ENCODE measurements at regions not wholly inside any gene's neighbourhood (a gene's known extent, or its start where the extent isn't known, plus 50 kb on each side); places are given as distances from the start of the nearest gene placed in this dataset.
"Not testable (repeated sequence)": the region's sequence is repeated elsewhere in the genome, so short reads cannot be mapped to it uniquely, and the experiment has no call there.

GRCh38 chr12:131434208-131435125 lies 276.4 kb upstream of the SFSWAP start:
- no peaks in the 10 kb centered on the region for H3K9me3 ChIP-seq
- TF ChIP-seq POLR2A (IDR thresholded peaks at IDR 0.05): no peak
- TF ChIP-seq, protein P1, sequence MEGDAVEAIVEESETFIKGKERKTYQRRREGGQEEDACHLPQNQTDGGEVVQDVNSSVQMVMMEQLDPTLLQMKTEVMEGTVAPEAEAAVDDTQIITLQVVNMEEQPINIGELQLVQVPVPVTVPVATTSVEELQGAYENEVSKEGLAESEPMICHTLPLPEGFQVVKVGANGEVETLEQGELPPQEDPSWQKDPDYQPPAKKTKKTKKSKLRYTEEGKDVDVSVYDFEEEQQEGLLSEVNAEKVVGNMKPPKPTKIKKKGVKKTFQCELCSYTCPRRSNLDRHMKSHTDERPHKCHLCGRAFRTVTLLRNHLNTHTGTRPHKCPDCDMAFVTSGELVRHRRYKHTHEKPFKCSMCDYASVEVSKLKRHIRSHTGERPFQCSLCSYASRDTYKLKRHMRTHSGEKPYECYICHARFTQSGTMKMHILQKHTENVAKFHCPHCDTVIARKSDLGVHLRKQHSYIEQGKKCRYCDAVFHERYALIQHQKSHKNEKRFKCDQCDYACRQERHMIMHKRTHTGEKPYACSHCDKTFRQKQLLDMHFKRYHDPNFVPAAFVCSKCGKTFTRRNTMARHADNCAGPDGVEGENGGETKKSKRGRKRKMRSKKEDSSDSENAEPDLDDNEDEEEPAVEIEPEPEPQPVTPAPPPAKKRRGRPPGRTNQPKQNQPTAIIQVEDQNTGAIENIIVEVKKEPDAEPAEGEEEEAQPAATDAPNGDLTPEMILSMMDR (IDR thresholded peaks at IDR 0.05): no peak
- no peaks in the 10 kb centered on the region for H3K4me1 ChIP-seq
- H3K36me3 ChIP-seq: no peaks in the 10 kb centered on the region
- no peak overlapping the region for H3K27ac ChIP-seq
- DNase-seq: no peak
- H3K27me3 ChIP-seq: no peaks in the 10 kb centered on the region
- no peak overlapping the region for H3K4me3 ChIP-seq

GRCh38 chr12:131436922-131437705 lies 273.8 kb upstream of the SFSWAP start:
- Histone ChIP-seq H3K27ac (no peak overlapping the region), H3K4me3 (no peak overlapping the region), H3K4me1 (no peaks in the 10 kb centered on the region), H3K36me3 (no peaks in the 10 kb centered on the region), H3K27me3 (no peaks in the 10 kb centered on the region), H3K9me3 (no peaks in the 10 kb centered on the region)
- TF ChIP-seq, protein P1 (IDR thresholded peaks at IDR 0.05): no peak
- TF ChIP-seq POLR2A (IDR thresholded peaks at IDR 0.05): no peak
- DNase-seq: no peak

- Histone ChIP-seq H3K27ac (no peak overlapping the region), H3K4me3 (no peak overlapping the region), H3K9me3 (no peaks in the 10 kb centered on the region), H3K36me3 (no peaks in the 10 kb centered on the region), H3K27me3 (no peaks in the 10 kb centered on the region), H3K4me1 (no peaks in the 10 kb centered on the region)
- no peak for DNase-seq
- TF ChIP-seq POLR2A (IDR thresholded peaks at IDR 0.05): no peak
- TF ChIP-seq, protein P1 (IDR thresholded peaks at IDR 0.05): no peak
These were observed 273.0 kb upstream of the SFSWAP start for GRCh38 chr12:131437706-131438492.

- not testable (repeated sequence) for H3K27me3 ChIP-seq, H3K36me3 ChIP-seq, H3K9me3 ChIP-seq, H3K27ac ChIP-seq, H3K4me3 ChIP-seq, DNase-seq, H3K4me1 ChIP-seq
These were observed 272.4 kb upstream of the SFSWAP start for GRCh38 chr12:131438493-131438835.

GRCh38 chr12:131438881-131439280 lies 272.0 kb upstream of the SFSWAP start:
- Histone ChIP-seq H3K36me3 (no peaks in the 10 kb centered on the region), H3K27ac (no peak overlapping the region), H3K4me3 (no peak overlapping the region), H3K9me3 (no peaks in the 10 kb centered on the region), H3K4me1 (no peaks in the 10 kb centered on the region), H3K27me3 (no peaks in the 10 kb centered on the region)
- TF ChIP-seq POLR2A (IDR thresholded peaks at IDR 0.05): no peak
- TF ChIP-seq, protein P1 (IDR thresholded peaks at IDR 0.05): no peak
- DNase-seq: no peak

GRCh38 chr12:131439752-131440151 lies 271.1 kb upstream of the SFSWAP start:
- H3K27me3 ChIP-seq, H3K4me1 ChIP-seq, H3K27ac ChIP-seq, H3K9me3 ChIP-seq, H3K4me3 ChIP-seq, DNase-seq, H3K36me3 ChIP-seq: not testable (repeated sequence)

DNA sequence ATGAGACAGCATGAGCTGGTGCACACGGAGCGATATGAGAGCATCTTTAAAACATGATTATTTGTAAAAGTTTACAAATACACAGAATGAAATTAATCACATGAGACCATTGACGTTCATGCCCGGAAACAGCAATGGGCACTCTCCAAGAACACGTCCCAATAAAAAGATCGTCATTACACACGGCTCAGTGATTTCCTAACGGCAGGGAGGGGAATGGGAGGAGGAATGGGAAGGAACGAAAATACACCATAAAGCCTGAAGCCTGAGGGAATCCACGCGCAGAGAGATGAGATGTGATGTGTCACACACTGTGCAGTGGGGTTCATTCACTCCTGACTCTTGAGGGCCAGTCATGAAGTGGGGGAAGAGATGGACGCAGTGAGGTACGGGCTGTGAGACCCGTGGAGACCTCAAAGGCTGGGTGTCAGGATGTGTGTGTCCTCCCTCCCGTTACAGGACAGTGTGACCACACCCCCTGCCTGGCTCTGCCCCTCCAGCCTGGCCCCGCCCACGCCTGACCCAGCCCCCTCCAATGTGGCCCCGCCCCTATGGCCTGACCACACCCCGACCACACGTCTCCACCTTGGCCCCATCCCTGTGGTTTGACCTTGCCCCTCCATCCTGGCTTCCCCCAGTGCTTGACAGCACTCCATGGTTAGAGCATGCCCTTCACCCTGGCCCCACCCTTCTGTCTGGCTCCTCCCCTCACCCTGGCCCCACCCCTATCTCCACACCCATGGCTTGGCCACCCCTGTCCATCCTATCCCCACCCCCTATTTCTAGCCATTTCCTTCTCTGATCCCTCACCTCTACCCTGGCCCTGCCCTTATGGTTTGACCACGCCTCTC lies 270.5 kb upstream of the SFSWAP start:
- not testable (repeated sequence) for H3K36me3 ChIP-seq, DNase-seq, H3K4me3 ChIP-seq, H3K27ac ChIP-seq, H3K4me1 ChIP-seq, H3K27me3 ChIP-seq, H3K9me3 ChIP-seq
